Activated CD4-positive, alpha-beta T cell treated with anti-CD3 and anti-CD28 coated beads, Interleukin-2, Interleukin-4, amounts not matched to agents 100 ng/mL and 50 ng/mL, durations not matched to agents 16 hours and 8 hours (primary cell): ENCODE measurements at regions not wholly inside any gene's neighbourhood (a gene's known extent, or its start where the extent isn't known, plus 50 kb on each side); places are given as distances from the start of the nearest gene placed in this dataset.

ENCODE experiments used
- DNase-seq: peaks from one replicate; pipeline ENCODE4 v3.0.0-alpha.2; 2020; ENCODE audit warnings: low spot score

- no peak for DNase-seq
Measured at GRCh38 chr3:82087958-82088357, 326.5 kb upstream of the GBE1 start.

- no peak for DNase-seq
Measured at GRCh38 chr3:82085851-82086475, 324.5 kb upstream of the GBE1 start.

GRCh38 chr3:82085356-82085755 is 323.9 kb upstream of the GBE1 start:
- DNase-seq, result no peak

- DNase-seq, result no peak
Measured at GRCh38 chr3:82084824-82085223, 323.4 kb upstream of the GBE1 start.

GRCh38 chr3:82082796-82083195 is 321.4 kb upstream of the GBE1 start:
- no peak for DNase-seq

- DNase-seq, result no peak
Measured at GRCh38 chr3:82081351-82081750, 319.9 kb upstream of the GBE1 start.

GRCh38 chr3:82080792-82081191 is 319.3 kb upstream of the GBE1 start:
- no peak for DNase-seq

GRCh38 chr3:82080261-82080660 is 318.8 kb upstream of the GBE1 start:
- no peak for DNase-seq

GRCh38 chr3:82079335-82079890 is 318.0 kb upstream of the GBE1 start:
- no peak for DNase-seq

GRCh38 chr3:82078246-82078645 is 316.8 kb upstream of the GBE1 start:
- no peak for DNase-seq

- DNase-seq, result no peak
Measured at GRCh38 chr3:82067420-82067819, 306.0 kb upstream of the GBE1 start.

GRCh38 chr3:82058809-82059208 is 297.4 kb upstream of the GBE1 start:
- DNase-seq, result no peak

GRCh38 chr3:82055792-82056191 is 294.3 kb upstream of the GBE1 start:
- no peak for DNase-seq

GRCh38 chr3:82054849-82055248 is 293.4 kb upstream of the GBE1 start:
- DNase-seq, result no peak

- DNase-seq, result no peak
Measured at GRCh38 chr3:82053236-82053635, 291.8 kb upstream of the GBE1 start.

GRCh38 chr3:82050382-82050781 is 288.9 kb upstream of the GBE1 start:
- no peak for DNase-seq

- no peak for DNase-seq
Measured at GRCh38 chr3:82048711-82049110, 287.3 kb upstream of the GBE1 start.

- DNase-seq, result no peak
Measured at GRCh38 chr3:82044930-82045705, 283.7 kb upstream of the GBE1 start.

GRCh38 chr3:82038556-82038955 is 277.1 kb upstream of the GBE1 start:
- DNase-seq, result no peak

- no peak for DNase-seq
Measured at GRCh38 chr3:82033186-82033585, 271.7 kb upstream of the GBE1 start.

GRCh38 chr3:82031596-82031995 is 270.2 kb upstream of the GBE1 start:
- DNase-seq, result no peak

GRCh38 chr3:82030916-82031315 is 269.5 kb upstream of the GBE1 start:
- DNase-seq, result no peak

GRCh38 chr3:82022836-82023235 is 261.4 kb upstream of the GBE1 start:
- no peak for DNase-seq

- no peak for DNase-seq
Measured at GRCh38 chr3:82020282-82020681, 258.8 kb upstream of the GBE1 start.
